Activated naive CD8-positive, alpha-beta T cell (primary cell): ENCODE measurements at regions not wholly inside any gene's neighbourhood (a gene's known extent, or its start where the extent isn't known, plus 50 kb on each side); places are given as distances from the start of the nearest gene placed in this dataset.

ENCODE experiments used
- H3K27ac Mint-ChIP-seq: one replicate; pipeline ENCODE4 v1.8.0; 2021; ENCODE audit warnings: mixed read lengths
- H3K27me3 Mint-ChIP-seq: one replicate; pipeline ENCODE4 v1.8.0; 2021; ENCODE audit warnings: mixed read lengths
- H3K36me3 Mint-ChIP-seq: one replicate; pipeline ENCODE4 v1.8.0; 2021; ENCODE audit warnings: mixed read lengths
- H3K4me1 Mint-ChIP-seq: one replicate; pipeline ENCODE4 v1.8.0; 2021; ENCODE audit warnings: low read depth, mixed read lengths
- H3K4me3 Mint-ChIP-seq: one replicate; pipeline ENCODE4 v1.8.0; 2021; ENCODE audit warnings: mild to moderate bottlenecking, mixed read lengths
- H3K9me3 Mint-ChIP-seq: one replicate; pipeline ENCODE4 v1.8.0; 2021; ENCODE audit warnings: low read depth, mixed read lengths

- Mint-ChIP-seq H3K4me1 (no peaks in the 10 kb centered on the region), H3K4me3 (no peak overlapping the region), H3K27ac (no peak overlapping the region), H3K9me3 (no peaks in the 10 kb centered on the region), H3K27me3 (no peaks in the 10 kb centered on the region), H3K36me3 (peaks cover 10% of the 10 kb centered on the region)
Observed at GRCh38 chr2:183214680-183215079, 90.4 kb downstream of the NUP35 start.

GRCh38 chr2:183215917-183216316 is 91.7 kb downstream of the NUP35 start:
- Mint-ChIP-seq H3K27me3 (no peaks in the 10 kb centered on the region), H3K9me3 (no peaks in the 10 kb centered on the region), H3K27ac (no peak overlapping the region), H3K4me3 (no peak overlapping the region), H3K4me1 (no peaks in the 10 kb centered on the region), H3K36me3 (peaks cover 7% of the 10 kb centered on the region)

GRCh38 chr2:183219888-183220287 is 95.6 kb downstream of the NUP35 start:
- Mint-ChIP-seq H3K9me3 (no peaks in the 10 kb centered on the region), H3K27me3 (no peaks in the 10 kb centered on the region), H3K27ac (no peak overlapping the region), H3K4me3 (no peak overlapping the region), H3K36me3 (peaks cover 12% of the 10 kb centered on the region), H3K4me1 (no peaks in the 10 kb centered on the region)

GRCh38 chr2:183222751-183223150 is 98.5 kb downstream of the NUP35 start:
- Mint-ChIP-seq H3K27me3 (no peaks in the 10 kb centered on the region), H3K9me3 (peaks cover 6% of the 10 kb centered on the region), H3K4me1 (no peaks in the 10 kb centered on the region), H3K27ac (no peak overlapping the region), H3K36me3 (peaks cover 17% of the 10 kb centered on the region), H3K4me3 (no peak overlapping the region)

- no peaks in the 10 kb centered on the region for H3K27me3 Mint-ChIP-seq
- H3K4me3 Mint-ChIP-seq = no peak overlapping the region
- peaks cover 17% of the 10 kb centered on the region for H3K36me3 Mint-ChIP-seq
- no peaks in the 10 kb centered on the region for H3K4me1 Mint-ChIP-seq
- peaks cover 6% of the 10 kb centered on the region for H3K9me3 Mint-ChIP-seq
- H3K27ac Mint-ChIP-seq = no peak overlapping the region
Observed at GRCh38 chr2:183224948-183225347, 100.7 kb downstream of the NUP35 start.

GRCh38 chr2:183227176-183227575 is 102.9 kb downstream of the NUP35 start:
- no peak overlapping the region for H3K4me3 Mint-ChIP-seq
- H3K27me3 Mint-ChIP-seq = no peaks in the 10 kb centered on the region
- peaks cover 11% of the 10 kb centered on the region for H3K36me3 Mint-ChIP-seq
- no peaks in the 10 kb centered on the region for H3K4me1 Mint-ChIP-seq
- H3K27ac Mint-ChIP-seq = no peak overlapping the region
- peaks cover 6% of the 10 kb centered on the region for H3K9me3 Mint-ChIP-seq

- Mint-ChIP-seq H3K4me1 (no peaks in the 10 kb centered on the region), H3K27me3 (no peaks in the 10 kb centered on the region), H3K36me3 (peaks cover 12% of the 10 kb centered on the region), H3K27ac (no peak overlapping the region), H3K4me3 (no peak overlapping the region), H3K9me3 (peaks cover 6% of the 10 kb centered on the region)
Observed at GRCh38 chr2:183229386-183229785, 105.1 kb downstream of the NUP35 start.

GRCh38 chr2:183232161-183232865 is 108.1 kb downstream of the NUP35 start:
- Mint-ChIP-seq H3K4me1 (no peaks in the 10 kb centered on the region), H3K27ac (no peak overlapping the region), H3K36me3 (peaks cover 7% of the 10 kb centered on the region), H3K9me3 (no peaks in the 10 kb centered on the region), H3K27me3 (no peaks in the 10 kb centered on the region), H3K4me3 (no peak overlapping the region)

- Mint-ChIP-seq H3K4me1 (no peaks in the 10 kb centered on the region), H3K9me3 (no peaks in the 10 kb centered on the region), H3K4me3 (no peak overlapping the region), H3K27me3 (no peaks in the 10 kb centered on the region), H3K36me3 (peaks cover 4% of the 10 kb centered on the region), H3K27ac (no peak overlapping the region)
Observed at GRCh38 chr2:183242937-183243336, 118.7 kb downstream of the NUP35 start.

- no peaks in the 10 kb centered on the region for H3K36me3 Mint-ChIP-seq
- no peaks in the 10 kb centered on the region for H3K27me3 Mint-ChIP-seq
- no peak overlapping the region for H3K27ac Mint-ChIP-seq
- no peaks in the 10 kb centered on the region for H3K4me1 Mint-ChIP-seq
- no peak overlapping the region for H3K4me3 Mint-ChIP-seq
- H3K9me3 Mint-ChIP-seq = no peaks in the 10 kb centered on the region
Observed at GRCh38 chr2:183243758-183244157, 119.5 kb downstream of the NUP35 start.

GRCh38 chr2:183244300-183244844 is 120.1 kb downstream of the NUP35 start:
- H3K4me3 Mint-ChIP-seq = no peak overlapping the region
- H3K27me3 Mint-ChIP-seq = no peaks in the 10 kb centered on the region
- H3K4me1 Mint-ChIP-seq = no peaks in the 10 kb centered on the region
- H3K27ac Mint-ChIP-seq = no peak overlapping the region
- H3K9me3 Mint-ChIP-seq = no peaks in the 10 kb centered on the region
- H3K36me3 Mint-ChIP-seq = no peaks in the 10 kb centered on the region

- no peaks in the 10 kb centered on the region for H3K36me3 Mint-ChIP-seq
- peaks cover 2% of the 10 kb centered on the region for H3K27me3 Mint-ChIP-seq
- no peak overlapping the region for H3K27ac Mint-ChIP-seq
- H3K9me3 Mint-ChIP-seq = no peaks in the 10 kb centered on the region
- no peaks in the 10 kb centered on the region for H3K4me1 Mint-ChIP-seq
- H3K4me3 Mint-ChIP-seq = no peak overlapping the region
Observed at GRCh38 chr2:183248866-183249567, 124.8 kb downstream of the NUP35 start.

- H3K4me3 Mint-ChIP-seq = no peak overlapping the region
- H3K27me3 Mint-ChIP-seq = peaks cover 2% of the 10 kb centered on the region
- no peaks in the 10 kb centered on the region for H3K9me3 Mint-ChIP-seq
- no peaks in the 10 kb centered on the region for H3K4me1 Mint-ChIP-seq
- no peak overlapping the region for H3K27ac Mint-ChIP-seq
- no peaks in the 10 kb centered on the region for H3K36me3 Mint-ChIP-seq
Observed at GRCh38 chr2:183250061-183250460, 125.8 kb downstream of the NUP35 start.

GRCh38 chr2:183250472-183250871 is 126.2 kb downstream of the NUP35 start:
- Mint-ChIP-seq H3K4me1 (no peaks in the 10 kb centered on the region), H3K27ac (no peak overlapping the region), H3K4me3 (no peak overlapping the region), H3K9me3 (no peaks in the 10 kb centered on the region), H3K36me3 (no peaks in the 10 kb centered on the region), H3K27me3 (peaks cover 2% of the 10 kb centered on the region)

- Mint-ChIP-seq H3K27ac (no peak overlapping the region), H3K9me3 (no peaks in the 10 kb centered on the region), H3K4me1 (no peaks in the 10 kb centered on the region), H3K36me3 (no peaks in the 10 kb centered on the region), H3K27me3 (peaks cover 2% of the 10 kb centered on the region), H3K4me3 (no peak overlapping the region)
Observed at GRCh38 chr2:183253441-183254130, 129.3 kb downstream of the NUP35 start.
